HL-60 (cell line): ENCODE measurements at regions not wholly inside any gene's neighbourhood (a gene's known extent, or its start where the extent isn't known, plus 50 kb on each side); places are given as distances from the start of the nearest gene placed in this dataset.

Experiments
- DNase-seq, 2 experiments: peaks; one replicate each; pipeline ENCODE4 v3.0.0-alpha.2; 2010 to 2020; ENCODE audit warnings: low read depth in 1 of 2, low spot score in 1 of 2
- H3K27ac ChIP-seq: fragments of 250-450 bp; sonication (Bioruptor Pico); replicated peaks from 2 replicates; pipeline ENCODE4 v1.5.1; 2020; ENCODE audit warnings: mild to moderate bottlenecking, moderate library complexity
- H3K27me3 ChIP-seq: fragments of 250-450 bp; sonication (Bioruptor Pico); 2 replicates; pipeline ENCODE4 v1.5.1; 2021; ENCODE audit warnings: mild to moderate bottlenecking, moderate library complexity; ENCODE audit not compliant: insufficient read depth, poor library complexity, severe bottlenecking
- H3K4me3 ChIP-seq: replicated peaks from 2 replicates; pipeline ENCODE4 v1.5.1; 2011; ENCODE audit warnings: mild to moderate bottlenecking, control low read depth, low read length; ENCODE audit not compliant: insufficient read depth
- CTCF ChIP-seq: IDR thresholded peaks from one replicate; pipeline ENCODE4 v1.5.1; 2011; ENCODE audit warnings: low read length, control low read depth, inconsistent platforms; ENCODE audit not compliant: insufficient read depth
- GABPA ChIP-seq: IDR thresholded peaks from 2 replicates; pipeline ENCODE4 v1.6.1; 2012; ENCODE audit warnings: low read depth
- POLR2AphosphoS5 ChIP-seq: IDR thresholded peaks from 2 replicates; pipeline ENCODE4 v1.6.1; 2012; ENCODE audit warnings: low read depth
- REST ChIP-seq: IDR thresholded peaks from 2 replicates; pipeline ENCODE4 v1.6.1; 2012; ENCODE audit warnings: low read depth; ENCODE audit not compliant: insufficient replicate concordance
- SPI1 ChIP-seq: IDR thresholded peaks from 2 replicates; pipeline ENCODE4 v1.6.1; 2012; ENCODE audit warnings: low read depth, mild to moderate bottlenecking, borderline replicate concordance

GRCh38 chr1:4565801-4566449 lies 88.5 kb upstream of the AJAP1 start:
- Histone ChIP-seq H3K27ac (no peak overlapping the region), H3K4me3 (no peak overlapping the region), H3K27me3 (no peaks in the 10 kb centered on the region)
- no peak for TF ChIP-seq GABPA
- no peak for TF ChIP-seq REST
- TF ChIP-seq CTCF: no peak
- no peak for TF ChIP-seq SPI1
- no peak for DNase-seq

- no peaks in the 10 kb centered on the region for H3K27me3 ChIP-seq
- TF ChIP-seq GABPA (no peak), CTCF (no peak), SPI1 (no peak), POLR2AphosphoS5 (no peak), REST (no peak)
- DNase-seq: no peak
- no peak overlapping the region for H3K4me3 ChIP-seq
- no peak overlapping the region for H3K27ac ChIP-seq
These were observed 83.1 kb upstream of the AJAP1 start for GRCh38 chr1:4571263-4571662.

DNA sequence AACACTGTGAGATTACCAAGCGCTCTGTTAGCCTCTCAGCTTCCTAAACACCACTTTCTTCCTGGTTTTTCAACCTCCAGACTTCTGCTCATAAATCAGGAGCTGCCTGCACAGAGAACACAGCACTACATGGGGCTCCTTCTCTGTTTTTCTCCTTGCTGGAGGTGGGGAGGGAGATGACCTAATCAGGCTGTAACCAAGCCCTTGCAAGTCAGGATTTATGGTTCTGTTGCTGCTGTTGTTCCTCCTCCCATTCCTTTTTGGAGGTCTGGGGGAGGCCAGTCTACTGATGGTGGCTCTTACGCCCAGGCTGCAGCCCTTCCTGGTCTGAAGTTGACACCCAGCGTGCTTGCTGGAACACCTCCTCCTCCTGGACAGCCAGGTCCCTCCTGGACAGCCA lies 80.9 kb upstream of the AJAP1 start:
- Histone ChIP-seq H3K27ac (no peak overlapping the region), H3K27me3 (no peaks in the 10 kb centered on the region), H3K4me3 (no peak overlapping the region)
- TF ChIP-seq SPI1 (no peak), GABPA (no peak), POLR2AphosphoS5 (no peak), CTCF (no peak), REST (no peak)
- DNase-seq: no peak
